Mesenteric fat pad (tissue), 1 donor: ENCODE measurements at regions not wholly inside any gene's neighbourhood (a gene's known extent, or its start where the extent isn't known, plus 50 kb on each side); places are given as distances from the start of the nearest gene placed in this dataset. TPM values are rescaled to one million over a fixed set of nuclear protein-coding genes. Genes with fewer than 3 reads are reported as not detected.

Experiments
- DNase-seq: peaks from one replicate; pipeline ENCODE4 v3.0.0-alpha.2; 2020; ENCODE audit warnings: low spot score
- microRNA-seq: library from miRNA; unstranded; fragments of <30 nt; microRNA quantifications from one replicate; pipeline ENCODE4 v1.2.0, GENCODE V29; 2020; ENCODE audit warnings: borderline number of aligned reads
- donor health status: DM: yes; HTN: yes; CAD: no.

- DNase-seq, result no peak
These were observed 77.7 kb upstream of the INTU start for GRCh38 chr4:127555106-127555505.

- DNase-seq, result no peak
These were observed 74.7 kb upstream of the INTU start for GRCh38 chr4:127558088-127558487.

GRCh38 chr4:127558489-127559407, 74.0 kb upstream of the INTU start:
- DNase-seq, result no peak

GRCh38 chr4:127559981-127560380, 72.8 kb upstream of the INTU start:
- DNase-seq, result no peak

GRCh38 chr4:127560755-127561154, 72.0 kb upstream of the INTU start:
- no peak for DNase-seq

GRCh38 chr4:127574643-127575042, 58.1 kb upstream of the INTU start:
- no peak for DNase-seq

GRCh38 chr4:127575888-127576287, 56.9 kb upstream of the INTU start:
- DNase-seq, result no peak

- DNase-seq, result no peak
These were observed 54.3 kb upstream of the INTU start for GRCh38 chr4:127578491-127578890.

GRCh38 chr4:127578967-127579366, 53.8 kb upstream of the INTU start:
- DNase-seq, result no peak

- DNase-seq, result no peak
These were observed 52.9 kb upstream of the INTU start for GRCh38 chr4:127579821-127580220.

- DNase-seq, result no peak
These were observed 52.5 kb upstream of the INTU start for GRCh38 chr4:127580300-127580699.

- DNase-seq, result no peak
These were observed 51.9 kb upstream of the INTU start for GRCh38 chr4:127580891-127581290.

Small RNA genes lying in the stretch of these regions (microRNA-seq; reads per million reads assigned to microRNA genes)
- not detected for gene MIR2054
